OCI-LY7 (cell line): ENCODE measurements at regions not wholly inside any gene's neighbourhood (a gene's known extent, or its start where the extent isn't known, plus 50 kb on each side); places are given as distances from the start of the nearest gene placed in this dataset.

ENCODE experiments used
- BruUV-seq: library from RNA; stranded (reverse); fragments of 400-500 nt; replicated peaks from 2 replicates; lab custom pipeline; 2021; lab: Mats Ljungman, UMichigan
- CTCF ChIA-PET: fragments of 300-600 bp; sonication (Branson Sonifier 250); formaldehyde crosslinking; loops from one replicate; lab custom pipeline; 2022; ENCODE audit warnings: antibody characterized with exemption; ENCODE audit not compliant: unreplicated experiment; lab: Charles Lee
- POLR2A ChIA-PET: fragments of 300-600 bp; sonication (Branson Sonifier 250); formaldehyde crosslinking; loops from one replicate; lab custom pipeline; 2022; ENCODE audit warnings: antibody characterized with exemption; lab: Charles Lee
- DNase-seq: peaks from one replicate; pipeline ENCODE4 v3.0.0-alpha.2; 2015; ENCODE audit warnings: low spot score
- H2AFZ ChIP-seq: fragments of 200-600 bp; sonication (generic), shearing (Covaris generic); 2 replicates; pipeline ENCODE4 v1.6.1; 2014; ENCODE audit warnings: mild to moderate bottlenecking, antibody characterized with exemption, low read length, moderate library complexity
- H3K27ac ChIP-seq: fragments of 200-600 bp; sonication (generic); 2 replicates; pipeline ENCODE4 v1.5.1; 2014; ENCODE audit warnings: mixed run types, low read depth, mild to moderate bottlenecking, moderate library complexity, low read length, inconsistent platforms; ENCODE audit not compliant: poor library complexity, severe bottlenecking
- H3K36me3 ChIP-seq: fragments of 200-600 bp; sonication (generic); 2 replicates; pipeline ENCODE4 v1.6.1; 2014; ENCODE audit warnings: mild to moderate bottlenecking, antibody characterized with exemption, low read length, moderate library complexity, mixed read lengths; ENCODE audit not compliant: insufficient read depth
- H3K4me1 ChIP-seq: fragments of 200-600 bp; sonication (generic); 2 replicates; pipeline ENCODE4 v1.5.1; 2014; ENCODE audit warnings: mild to moderate bottlenecking, low read length; ENCODE audit not compliant: insufficient read depth, poor library complexity, severe bottlenecking
- H3K4me2 ChIP-seq: fragments of 200-600 bp; sonication (generic); 2 replicates; pipeline ENCODE4 v1.6.1; 2014; ENCODE audit warnings: mild to moderate bottlenecking, low read length
- H3K4me3 ChIP-seq: fragments of 200-600 bp; sonication (generic); 2 replicates; pipeline ENCODE4 v1.5.1; 2014; ENCODE audit warnings: mild to moderate bottlenecking, low read depth, low read length; ENCODE audit not compliant: poor library complexity, severe bottlenecking
- H3K79me2 ChIP-seq: fragments of 200-600 bp; sonication (generic); 2 replicates; pipeline ENCODE4 v1.6.1; 2016; ENCODE audit warnings: low read depth, mild to moderate bottlenecking, low read length, moderate library complexity, mixed read lengths; ENCODE audit not compliant: insufficient read depth
- H3K9me2 ChIP-seq: fragments of 200-600 bp; sonication (generic); 2 replicates; pipeline ENCODE4 v1.6.1; 2016; ENCODE audit warnings: mild to moderate bottlenecking, low read length, mixed read lengths; ENCODE audit not compliant: insufficient read depth
- H3K9me3 ChIP-seq: fragments of 200-600 bp; sonication (generic); 2 replicates; pipeline ENCODE4 v1.6.1; 2014; ENCODE audit warnings: mild to moderate bottlenecking, mixed run types, low read length, mixed read lengths
- H4K20me1 ChIP-seq: fragments of 200-600 bp; sonication (generic); 2 replicates; pipeline ENCODE4 v1.6.1; 2014; ENCODE audit warnings: mild to moderate bottlenecking, antibody characterized with exemption, low read length, moderate library complexity, mixed read lengths; ENCODE audit not compliant: insufficient read depth
- EZH2phosphoT487 ChIP-seq: fragments of 200-600 bp; sonication (generic); IDR thresholded peaks from 2 replicates; pipeline ENCODE4 v1.6.1; 2018; ENCODE audit warnings: low read depth, borderline replicate concordance, mild to moderate bottlenecking, mixed run types, antibody characterized with exemption, low read length, moderate library complexity, mixed read lengths
- intact Hi-C: fragments of 100-400 bp; cut with micrococcal nuclease; formaldehyde crosslinking; loops from one replicate; pipeline ENCODE4 v1.10.0; 2022; ENCODE audit not compliant: unreplicated experiment
- TF ChIP-seq, protein P1 (sequence below): fragments of 200-600 bp; sonication (generic); conservative IDR thresholded peaks from 2 replicates; pipeline ENCODE4 v1.5.1; 2014; ENCODE audit warnings: mild to moderate bottlenecking, antibody characterized with exemption, low read length, moderate library complexity, mixed read lengths

DNA sequence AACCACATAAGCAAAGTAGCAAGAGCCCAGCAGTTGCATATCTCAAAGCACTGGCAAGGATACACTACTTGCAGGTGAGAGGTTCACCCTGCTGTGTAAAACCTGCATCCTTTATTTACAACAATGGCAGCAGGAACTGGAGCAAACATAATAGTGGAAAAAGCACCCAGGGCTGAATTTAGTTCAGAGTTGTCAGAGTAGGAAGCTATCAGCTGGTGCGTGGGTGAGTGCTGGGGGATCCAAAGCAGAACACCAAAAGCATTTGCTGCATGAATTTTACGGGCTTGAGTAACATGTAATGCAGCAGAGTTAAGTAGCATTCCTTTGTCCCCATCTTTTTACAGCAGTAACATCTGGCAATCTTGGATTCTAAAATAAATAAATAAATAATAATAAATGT, 73.5 kb upstream of the SRD5A2 start:
- H3K4me2 ChIP-seq = no peak overlapping the region
- H3K9me2 ChIP-seq = no peaks in the 10 kb centered on the region
- no peaks in the 10 kb centered on the region for H4K20me1 ChIP-seq
- no peak for TF ChIP-seq EZH2phosphoT487
- TF ChIP-seq, protein P1, sequence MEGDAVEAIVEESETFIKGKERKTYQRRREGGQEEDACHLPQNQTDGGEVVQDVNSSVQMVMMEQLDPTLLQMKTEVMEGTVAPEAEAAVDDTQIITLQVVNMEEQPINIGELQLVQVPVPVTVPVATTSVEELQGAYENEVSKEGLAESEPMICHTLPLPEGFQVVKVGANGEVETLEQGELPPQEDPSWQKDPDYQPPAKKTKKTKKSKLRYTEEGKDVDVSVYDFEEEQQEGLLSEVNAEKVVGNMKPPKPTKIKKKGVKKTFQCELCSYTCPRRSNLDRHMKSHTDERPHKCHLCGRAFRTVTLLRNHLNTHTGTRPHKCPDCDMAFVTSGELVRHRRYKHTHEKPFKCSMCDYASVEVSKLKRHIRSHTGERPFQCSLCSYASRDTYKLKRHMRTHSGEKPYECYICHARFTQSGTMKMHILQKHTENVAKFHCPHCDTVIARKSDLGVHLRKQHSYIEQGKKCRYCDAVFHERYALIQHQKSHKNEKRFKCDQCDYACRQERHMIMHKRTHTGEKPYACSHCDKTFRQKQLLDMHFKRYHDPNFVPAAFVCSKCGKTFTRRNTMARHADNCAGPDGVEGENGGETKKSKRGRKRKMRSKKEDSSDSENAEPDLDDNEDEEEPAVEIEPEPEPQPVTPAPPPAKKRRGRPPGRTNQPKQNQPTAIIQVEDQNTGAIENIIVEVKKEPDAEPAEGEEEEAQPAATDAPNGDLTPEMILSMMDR = no peak
- no peaks in the 10 kb centered on the region for H3K9me3 ChIP-seq
- no peak overlapping the region for H2AFZ ChIP-seq
- DNase-seq = no peak
- no peaks in the 10 kb centered on the region for H3K36me3 ChIP-seq
- POLR2A ChIA-PET = no interaction called here
- intact Hi-C loops = no loop called here
- CTCF ChIA-PET = no interaction called here
- BruUV-seq = no TSS peak
- H3K4me1 ChIP-seq = no peaks in the 10 kb centered on the region
- no peak overlapping the region for H3K27ac ChIP-seq
- H3K4me3 ChIP-seq = no peak overlapping the region
- H3K79me2 ChIP-seq = no peaks in the 10 kb centered on the region

DNA sequence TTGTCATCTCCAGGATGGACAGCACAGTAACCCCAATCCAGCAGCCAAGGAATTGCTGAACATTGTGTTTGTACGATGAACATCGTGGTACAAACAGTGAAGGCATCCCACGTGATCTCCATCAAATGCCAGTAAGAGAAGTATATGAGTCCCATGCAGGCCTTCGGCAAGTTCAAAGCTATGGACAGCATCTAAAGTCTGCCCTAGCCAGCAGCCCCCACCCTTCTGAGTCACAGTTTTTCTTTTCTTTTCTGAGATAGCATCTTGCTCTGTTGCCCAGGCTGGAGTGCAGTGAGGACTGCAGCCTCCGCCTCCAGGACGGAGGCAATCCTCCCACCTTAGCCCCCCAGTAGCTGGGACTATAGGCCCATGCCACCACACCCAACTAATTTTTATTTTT, 71.0 kb upstream of the SRD5A2 start:
- Histone ChIP-seq H3K9me3 (no peaks in the 10 kb centered on the region), H3K4me1 (no peaks in the 10 kb centered on the region), H3K27ac (no peak overlapping the region), H3K9me2 (no peaks in the 10 kb centered on the region), H3K36me3 (no peaks in the 10 kb centered on the region), H2AFZ (no peak overlapping the region), H4K20me1 (no peaks in the 10 kb centered on the region), H3K4me2 (no peak overlapping the region), H3K4me3 (no peak overlapping the region), H3K79me2 (no peaks in the 10 kb centered on the region)
- DNase-seq = no peak
- TF ChIP-seq, protein P1 = no peak
- TF ChIP-seq EZH2phosphoT487 = no peak
- CTCF ChIA-PET = no interaction called here
- POLR2A ChIA-PET = no interaction called here
- intact Hi-C loops = no loop called here
- BruUV-seq = no TSS peak

DNA sequence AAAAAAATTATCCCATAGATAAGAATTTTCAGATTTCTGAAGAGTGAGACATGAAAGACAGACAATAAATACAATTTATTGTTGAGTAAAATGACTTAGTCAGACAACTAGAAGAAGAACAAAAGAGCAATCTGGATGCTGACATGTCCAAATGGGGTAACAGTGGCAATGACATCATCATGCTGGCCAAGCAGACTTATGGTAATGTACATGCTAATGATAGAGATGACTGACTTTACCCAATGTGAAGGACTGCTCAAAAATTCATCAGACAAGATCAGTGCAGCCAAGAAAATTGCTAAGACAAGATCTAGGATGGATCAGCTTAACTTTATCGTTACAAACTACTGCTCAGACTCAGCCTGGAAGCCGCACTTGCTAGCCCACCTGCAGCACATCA, 70.5 kb upstream of the SRD5A2 start:
- Histone ChIP-seq H3K4me1 (no peaks in the 10 kb centered on the region), H3K36me3 (no peaks in the 10 kb centered on the region), H3K4me2 (no peak overlapping the region), H3K79me2 (no peaks in the 10 kb centered on the region), H3K9me2 (no peaks in the 10 kb centered on the region), H2AFZ (no peak overlapping the region), H3K4me3 (no peak overlapping the region), H4K20me1 (no peaks in the 10 kb centered on the region), H3K27ac (no peak overlapping the region), H3K9me3 (no peaks in the 10 kb centered on the region)
- CTCF ChIA-PET = no interaction called here
- POLR2A ChIA-PET = no interaction called here
- no TSS peak for BruUV-seq
- DNase-seq = no peak
- TF ChIP-seq, protein P1 = no peak
- no peak for TF ChIP-seq EZH2phosphoT487
- intact Hi-C loops = no loop called here
